ENCODE measurements at regions not wholly inside any gene's neighbourhood (a gene's known extent, or its start where the extent isn't known, plus 50 kb on each side); places are given as distances from the start of the nearest gene placed in this dataset.

GRCh38 chr17:34706029-34706428, 126.6 kb downstream of the TMEM132E start:
- TF ChIP-seq EZH2 (IDR thresholded peaks at IDR 0.05; ENCODE audit: insufficient read depth, poor library complexity, severe bottlenecking) (no peak), EZH2phosphoT487 (IDR thresholded peaks at IDR 0.05; ENCODE audit: insufficient read depth, low read depth) (no peak)
